ENCODE measurements at regions not wholly inside any gene's neighbourhood (a gene's known extent, or its start where the extent isn't known, plus 50 kb on each side); places are given as distances from the start of the nearest gene placed in this dataset.

DNA sequence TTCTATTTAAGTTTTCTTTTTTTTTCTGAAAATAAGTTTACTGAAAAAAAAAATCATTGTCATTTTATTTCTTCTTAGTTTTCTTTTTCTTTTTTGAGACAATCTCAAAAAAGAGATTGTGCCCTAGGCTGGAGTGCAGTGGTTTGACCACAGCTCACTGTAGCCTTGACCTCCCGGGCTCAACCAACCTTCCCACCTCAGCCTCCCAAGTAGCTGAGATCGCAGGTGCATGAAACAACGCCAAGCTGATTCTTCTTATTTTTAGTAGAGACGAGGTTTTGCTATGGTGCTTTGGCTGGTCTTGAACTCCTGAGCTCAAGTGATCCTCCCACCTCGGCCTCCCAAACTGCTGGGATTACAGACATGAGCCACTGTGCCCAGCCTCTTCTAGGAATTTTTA lies 65.7 kb upstream of the OSTN start:
- TF ChIP-seq, protein P1, sequence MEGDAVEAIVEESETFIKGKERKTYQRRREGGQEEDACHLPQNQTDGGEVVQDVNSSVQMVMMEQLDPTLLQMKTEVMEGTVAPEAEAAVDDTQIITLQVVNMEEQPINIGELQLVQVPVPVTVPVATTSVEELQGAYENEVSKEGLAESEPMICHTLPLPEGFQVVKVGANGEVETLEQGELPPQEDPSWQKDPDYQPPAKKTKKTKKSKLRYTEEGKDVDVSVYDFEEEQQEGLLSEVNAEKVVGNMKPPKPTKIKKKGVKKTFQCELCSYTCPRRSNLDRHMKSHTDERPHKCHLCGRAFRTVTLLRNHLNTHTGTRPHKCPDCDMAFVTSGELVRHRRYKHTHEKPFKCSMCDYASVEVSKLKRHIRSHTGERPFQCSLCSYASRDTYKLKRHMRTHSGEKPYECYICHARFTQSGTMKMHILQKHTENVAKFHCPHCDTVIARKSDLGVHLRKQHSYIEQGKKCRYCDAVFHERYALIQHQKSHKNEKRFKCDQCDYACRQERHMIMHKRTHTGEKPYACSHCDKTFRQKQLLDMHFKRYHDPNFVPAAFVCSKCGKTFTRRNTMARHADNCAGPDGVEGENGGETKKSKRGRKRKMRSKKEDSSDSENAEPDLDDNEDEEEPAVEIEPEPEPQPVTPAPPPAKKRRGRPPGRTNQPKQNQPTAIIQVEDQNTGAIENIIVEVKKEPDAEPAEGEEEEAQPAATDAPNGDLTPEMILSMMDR (conservative IDR thresholded peaks at IDR 0.05; ENCODE audit: low read depth, low read length) = no peak
- TF ChIP-seq EZH2 (IDR thresholded peaks at IDR 0.05; ENCODE audit: borderline replicate concordance, low read depth, low read length, poor library complexity, severe bottlenecking) = no peak

Data from A673 (cell line).